GM10266 (cell line): ENCODE measurements at regions not wholly inside any gene's neighbourhood (a gene's known extent, or its start where the extent isn't known, plus 50 kb on each side); places are given as distances from the start of the nearest gene placed in this dataset.
A peak's percentile ranks its signal among the peaks of the same experiment; 100 is the strongest.

Source experiments
- DNase-seq: peaks from one replicate; pipeline ENCODE4 v3.0.0; 2012; ENCODE audit errors: extremely low spot score
- TF ChIP-seq, protein P1 (sequence below): IDR thresholded peaks from 2 replicates; pipeline ENCODE4 v1.5.1; 2012; ENCODE audit warnings: mild to moderate bottlenecking, low read depth; ENCODE audit not compliant: control insufficient read depth, insufficient read depth; ENCODE audit errors: missing control alignments

DNA sequence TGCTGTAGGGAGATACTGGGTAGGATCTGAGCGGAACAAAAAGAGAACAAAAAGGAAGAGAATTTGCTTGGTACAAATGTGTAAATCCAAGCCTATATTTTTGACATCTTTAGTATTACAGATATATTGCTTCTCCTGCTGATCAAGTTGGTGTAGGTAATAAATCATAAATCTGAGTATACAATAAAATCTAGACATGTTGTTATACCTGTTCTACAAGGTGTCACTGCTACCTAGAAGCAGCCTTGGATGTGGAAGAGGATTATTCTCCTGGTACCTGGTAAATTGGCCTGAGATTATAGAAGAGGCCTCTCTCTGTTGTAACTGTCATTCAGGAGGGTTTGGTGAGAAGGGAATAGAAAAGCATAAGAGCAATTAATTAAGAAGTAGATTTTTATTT lies 89.9 kb upstream of the LSM8 start:
- TF ChIP-seq, protein P1, sequence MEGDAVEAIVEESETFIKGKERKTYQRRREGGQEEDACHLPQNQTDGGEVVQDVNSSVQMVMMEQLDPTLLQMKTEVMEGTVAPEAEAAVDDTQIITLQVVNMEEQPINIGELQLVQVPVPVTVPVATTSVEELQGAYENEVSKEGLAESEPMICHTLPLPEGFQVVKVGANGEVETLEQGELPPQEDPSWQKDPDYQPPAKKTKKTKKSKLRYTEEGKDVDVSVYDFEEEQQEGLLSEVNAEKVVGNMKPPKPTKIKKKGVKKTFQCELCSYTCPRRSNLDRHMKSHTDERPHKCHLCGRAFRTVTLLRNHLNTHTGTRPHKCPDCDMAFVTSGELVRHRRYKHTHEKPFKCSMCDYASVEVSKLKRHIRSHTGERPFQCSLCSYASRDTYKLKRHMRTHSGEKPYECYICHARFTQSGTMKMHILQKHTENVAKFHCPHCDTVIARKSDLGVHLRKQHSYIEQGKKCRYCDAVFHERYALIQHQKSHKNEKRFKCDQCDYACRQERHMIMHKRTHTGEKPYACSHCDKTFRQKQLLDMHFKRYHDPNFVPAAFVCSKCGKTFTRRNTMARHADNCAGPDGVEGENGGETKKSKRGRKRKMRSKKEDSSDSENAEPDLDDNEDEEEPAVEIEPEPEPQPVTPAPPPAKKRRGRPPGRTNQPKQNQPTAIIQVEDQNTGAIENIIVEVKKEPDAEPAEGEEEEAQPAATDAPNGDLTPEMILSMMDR = no peak
- no peak for DNase-seq

DNA sequence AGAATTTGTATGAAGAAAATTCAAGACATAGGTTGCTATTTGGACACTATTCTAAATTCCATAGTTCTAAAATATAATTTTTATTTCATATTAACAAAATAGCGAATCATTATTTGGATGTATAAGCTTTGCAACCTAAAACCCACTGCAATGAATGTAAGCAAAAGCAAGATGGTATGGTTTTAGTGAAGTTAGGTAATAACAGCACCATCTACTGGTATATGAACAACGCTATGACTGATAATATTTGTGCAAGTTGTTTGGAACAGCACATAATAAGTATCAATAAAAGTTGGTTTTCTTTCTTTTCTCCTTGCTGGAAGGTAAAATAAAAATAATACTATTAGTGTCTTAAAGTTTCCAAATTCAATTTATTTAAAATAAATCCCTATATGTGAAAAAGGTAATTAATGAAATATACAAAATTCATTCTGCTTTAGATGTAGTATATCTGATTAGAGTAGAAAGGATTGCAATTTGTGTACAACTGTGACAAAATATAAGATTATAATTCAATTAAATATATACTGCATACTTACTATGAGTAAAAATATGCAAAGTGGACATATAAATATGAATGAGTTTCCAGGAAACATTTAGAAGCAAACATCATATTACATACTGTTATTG lies 79.0 kb upstream of the LSM8 start:
- TF ChIP-seq, protein P1 = peak; percentile 50
- DNase-seq = peak; percentile 5

DNA sequence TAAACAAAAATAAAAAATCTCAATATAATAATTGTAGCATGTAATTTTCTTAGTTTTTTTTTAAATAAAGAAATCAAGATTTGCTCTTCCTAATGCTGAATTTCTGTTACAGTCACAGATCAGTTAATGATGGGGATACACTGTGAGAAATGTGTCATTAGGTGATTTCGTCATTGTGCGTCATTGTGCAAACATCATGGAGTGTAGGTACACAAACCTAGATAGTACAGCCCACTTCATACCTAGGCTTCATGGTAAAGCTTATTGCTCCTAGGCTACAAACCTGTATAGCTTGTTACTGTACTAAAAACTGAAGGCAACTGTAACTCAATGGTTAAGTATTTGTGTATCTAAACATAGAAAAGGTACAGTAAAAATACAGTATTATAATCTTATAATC lies 74.4 kb upstream of the LSM8 start:
- TF ChIP-seq, protein P1 = no peak
- no peak for DNase-seq

DNA sequence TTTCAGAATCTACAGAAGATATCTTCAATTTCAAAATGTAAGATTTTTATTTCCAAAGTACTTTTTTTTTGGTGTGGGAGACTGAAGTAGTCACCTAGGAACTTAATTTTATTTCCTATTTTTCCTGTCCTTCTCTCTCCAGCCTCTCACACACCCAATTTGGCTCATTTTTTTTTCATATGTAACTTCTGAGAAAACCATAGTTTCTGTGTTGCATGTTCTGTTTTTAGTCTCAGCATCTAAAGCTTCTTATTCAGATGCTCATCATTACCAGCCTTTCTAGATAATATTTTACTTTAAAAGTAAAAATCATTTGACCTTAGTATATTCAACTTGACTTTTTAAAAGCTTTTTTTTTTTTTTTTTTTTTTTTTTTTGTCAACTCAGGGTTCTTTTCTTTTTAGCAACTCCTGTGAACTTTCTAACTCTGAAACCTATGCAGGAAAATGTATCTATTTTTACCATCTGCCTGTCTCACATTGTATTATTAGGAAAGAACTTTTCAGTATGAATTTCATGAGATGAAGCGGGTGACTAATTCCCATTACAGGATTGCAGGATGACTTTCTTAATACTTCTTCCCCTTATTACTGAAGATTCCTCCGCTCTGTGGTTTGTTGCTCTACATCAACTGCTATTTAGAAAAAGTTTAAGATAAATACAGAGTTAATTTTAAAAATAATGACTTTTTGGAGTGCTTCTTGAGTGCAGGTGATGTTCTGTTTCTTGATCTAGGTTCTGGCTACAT lies 73.6 kb upstream of the LSM8 start:
- TF ChIP-seq, protein P1 = no peak
- no peak for DNase-seq

DNA sequence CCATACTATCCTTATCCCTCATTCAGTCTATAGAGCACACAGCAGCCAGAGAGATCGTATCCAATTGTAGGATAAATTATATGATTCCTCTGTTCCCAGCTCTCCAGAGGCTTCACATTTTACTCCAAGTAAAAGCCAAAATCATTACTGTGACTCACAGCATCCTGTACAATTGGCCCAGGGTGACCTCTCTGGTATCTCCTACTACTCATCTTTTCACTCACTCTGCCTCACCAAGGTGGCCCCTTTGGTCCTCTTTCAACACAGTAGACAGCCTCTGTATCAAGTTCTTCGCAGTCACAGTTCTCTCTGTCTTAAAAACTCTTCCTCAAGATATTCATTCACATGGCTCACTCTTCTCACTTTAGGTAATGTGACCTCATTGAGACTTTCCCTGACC lies 72.6 kb upstream of the LSM8 start:
- DNase-seq = no peak
- TF ChIP-seq, protein P1 = no peak

DNA sequence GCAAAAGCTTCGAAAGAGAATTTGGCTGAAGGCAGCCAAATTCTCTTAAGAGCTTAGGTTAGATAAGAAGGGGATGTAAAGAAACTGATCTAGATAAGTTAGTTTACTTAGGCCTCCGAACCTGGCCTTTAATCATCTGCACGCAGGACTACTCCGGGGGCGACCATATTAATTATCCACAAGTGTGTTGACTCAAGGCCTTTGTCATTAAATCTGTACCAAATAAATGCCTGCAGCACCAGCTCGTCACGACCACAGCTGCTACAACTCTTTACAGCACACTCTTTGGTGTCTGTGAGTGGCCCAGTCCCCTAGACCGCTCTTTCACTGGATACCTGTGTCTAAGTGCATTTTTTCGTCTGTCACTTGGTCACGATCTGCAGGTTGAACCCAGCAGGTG lies 69.8 kb upstream of the LSM8 start:
- no peak for DNase-seq
- TF ChIP-seq, protein P1 = no peak

DNA sequence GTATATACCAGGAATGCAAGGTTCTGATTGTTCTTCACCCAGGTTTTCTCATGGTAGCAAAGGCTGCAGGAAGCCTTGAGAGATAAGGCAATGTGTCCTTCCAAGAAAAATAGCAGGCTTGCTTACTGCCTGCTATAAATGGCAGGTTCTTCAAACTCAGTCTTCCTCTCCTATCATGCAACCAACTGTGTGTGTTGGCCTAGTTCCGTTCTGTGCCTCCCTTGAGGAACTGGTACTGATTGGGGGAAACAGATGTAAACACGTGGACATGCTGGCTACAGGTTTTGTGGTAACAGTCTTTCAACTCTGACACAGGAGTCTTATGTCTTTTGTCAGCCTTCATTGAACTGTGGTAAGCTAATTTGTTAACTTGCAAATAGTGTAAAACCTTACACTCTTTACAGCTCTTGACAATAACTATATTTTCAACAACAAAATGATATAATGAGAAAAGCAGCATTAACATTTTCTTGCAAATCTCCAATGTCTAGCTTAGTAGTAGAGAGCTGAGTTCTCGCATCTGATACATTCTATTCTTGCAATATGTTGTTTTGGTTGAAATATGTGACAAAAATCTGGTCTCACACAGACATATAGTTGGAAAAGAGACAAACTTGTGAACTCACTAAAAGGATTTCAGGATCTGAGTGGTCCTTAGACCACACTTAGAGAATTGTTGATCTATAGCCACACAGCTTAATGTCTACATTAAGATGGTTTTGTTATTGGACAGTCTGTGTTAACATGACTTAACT lies 54.7 kb upstream of the LSM8 start:
- TF ChIP-seq, protein P1 = no peak
- no peak for DNase-seq
